A549 (cell line): ENCODE measurements at regions not wholly inside any gene's neighbourhood (a gene's known extent, or its start where the extent isn't known, plus 50 kb on each side); places are given as distances from the start of the nearest gene placed in this dataset.

Experiments
- ATAC-seq, 2 experiments: fragments of 200-7000 bp in 1 of 2; fragments of >200 bp in 1 of 2; cut with Nextera tagmentation in 1 of 2; cut with Tn5 transposase in 1 of 2; 3 replicates each; pipeline versions ENCODE4 v1.8.0 to v1.9.1; 2018 to 2020; ENCODE audit warnings: mild to moderate bottlenecking in 1 of 2, moderate library complexity in 1 of 2
- CTCF ChIA-PET: fragments of 300-600 bp; sonication (Branson Sonifier 250); formaldehyde crosslinking; extraction: SDS; loops from one replicate; lab custom pipeline; 2021; ENCODE audit warnings: antibody characterized with exemption, inconsistent platforms; lab: Yijun Ruan, JAX
- POLR2A ChIA-PET: fragments of 350-600 bp; formaldehyde crosslinking; extraction: SDS; loops from one replicate; lab custom pipeline; 2021; ENCODE audit warnings: antibody characterized with exemption, inconsistent platforms; lab: Yijun Ruan, JAX
- DNase-seq, 2 experiments: peaks; one replicate each; pipeline versions ENCODE4 v3.0.0 to v3.0.0-alpha.2; 2011 to 2016; ENCODE audit warnings: low read depth in 1 of 2, low spot score in 1 of 2
- FAIRE-seq: peaks from 2 replicates; lab custom pipeline; 2011; peaks lifted over from hg19 to GRCh38; lab: Jason Lieb, UNC
- H3K27ac ChIP-seq, 2 experiments: fragments of >200 bp; sonication (Bioruptor Twin); formaldehyde crosslinking; 3 replicates each; pipeline ENCODE4 v1.5.1; 2016 to 2017
- H3K4me1 ChIP-seq: fragments of >200 bp; sonication (Bioruptor Twin); formaldehyde crosslinking; 3 replicates; pipeline ENCODE4 v1.6.1; 2016
- H3K4me2 ChIP-seq: fragments of >200 bp; sonication (Bioruptor Twin); formaldehyde crosslinking; 3 replicates; pipeline ENCODE4 v1.6.1; 2016
- H3K4me3 ChIP-seq: fragments of >200 bp; sonication (Bioruptor Twin); formaldehyde crosslinking; 3 replicates; pipeline ENCODE4 v1.5.1; 2016
- H3K9me3 ChIP-seq: fragments of >200 bp; sonication (Bioruptor Twin); formaldehyde crosslinking; 3 replicates; pipeline ENCODE4 v1.6.1; 2016
- CBX2 ChIP-seq: fragments of 200-600 bp; sonication (generic); IDR thresholded peaks from 2 replicates; pipeline ENCODE4 v1.6.1; 2016; ENCODE audit warnings: low read depth, mild to moderate bottlenecking, borderline replicate concordance
- CBX8 ChIP-seq: fragments of 200-600 bp; sonication (generic); IDR thresholded peaks from 2 replicates; pipeline ENCODE4 v1.6.1; 2016
- E2F6 ChIP-seq: IDR thresholded peaks from 2 replicates; pipeline ENCODE4 v1.6.1; 2012; ENCODE audit warnings: low read depth, borderline replicate concordance
- EHF ChIP-seq: fragments of 250-450 bp; sonication (Bioruptor Pico); IDR thresholded peaks from 2 replicates; pipeline ENCODE4 v1.5.0; 2020; ENCODE audit warnings: mild to moderate bottlenecking
- EHMT2 ChIP-seq: fragments of 200-600 bp; sonication (generic); IDR thresholded peaks from 2 replicates; pipeline ENCODE4 v1.6.1; 2016; ENCODE audit warnings: antibody characterized with exemption, low read depth, mild to moderate bottlenecking, moderate library complexity
- ESRRA ChIP-seq: fragments of 150-350 bp; IDR thresholded peaks from 2 replicates; pipeline ENCODE4 v1.6.1; 2014; ENCODE audit warnings: mild to moderate bottlenecking, low read length, borderline replicate concordance
- FOSB ChIP-seq: fragments of 250-450 bp; sonication (Bioruptor Pico); IDR thresholded peaks from 2 replicates; pipeline ENCODE4 v1.5.0; 2020; ENCODE audit warnings: mild to moderate bottlenecking, moderate library complexity
- FOXS1 ChIP-seq: fragments of 250-450 bp; sonication (Bioruptor Pico); IDR thresholded peaks from 2 replicates; pipeline ENCODE4 v1.5.0; 2020; ENCODE audit warnings: mild to moderate bottlenecking, moderate library complexity
- GATA3 ChIP-seq: IDR thresholded peaks from 2 replicates; pipeline ENCODE4 v1.6.1; 2012; ENCODE audit warnings: borderline replicate concordance
- HDAC2 ChIP-seq: fragments of 200-600 bp; sonication (generic); IDR thresholded peaks from 2 replicates; pipeline ENCODE4 v1.6.1; 2016
- HMGXB4 ChIP-seq: fragments of 250-450 bp; sonication (Bioruptor Pico); IDR thresholded peaks from 2 replicates; pipeline ENCODE4 v1.5.0; 2021; ENCODE audit warnings: mild to moderate bottlenecking, moderate library complexity, borderline replicate concordance
- HOXB5 ChIP-seq: fragments of 250-450 bp; sonication (Bioruptor Pico); IDR thresholded peaks from 2 replicates; pipeline ENCODE4 v1.5.0; 2020; ENCODE audit warnings: mild to moderate bottlenecking, moderate library complexity
- JUNB ChIP-seq: fragments of >200 bp; sonication (Bioruptor Twin); formaldehyde crosslinking; IDR thresholded peaks from 2 replicates; pipeline ENCODE4 v1.6.1; 2016
- KDM1A ChIP-seq: fragments of 200-600 bp; sonication (generic); IDR thresholded peaks from 2 replicates; pipeline ENCODE4 v1.6.1; 2016; ENCODE audit warnings: low read depth, mild to moderate bottlenecking
- PHF8 ChIP-seq: fragments of 200-600 bp; sonication (generic); IDR thresholded peaks from 2 replicates; pipeline ENCODE4 v1.6.1; 2016; ENCODE audit warnings: low read depth, mild to moderate bottlenecking, antibody characterized with exemption, moderate library complexity, borderline replicate concordance
- RARB ChIP-seq: fragments of 250-450 bp; sonication (Bioruptor Pico); IDR thresholded peaks from 2 replicates; pipeline ENCODE4 v1.8.0; 2021; ENCODE audit warnings: mild to moderate bottlenecking, moderate library complexity
- RFX5 ChIP-seq: fragments of 450-650 bp; IDR thresholded peaks from 2 replicates; pipeline ENCODE4 v1.7.1; 2014; ENCODE audit warnings: antibody characterized with exemption, mild to moderate bottlenecking, moderate library complexity
- RNF2 ChIP-seq: fragments of 200-600 bp; sonication (generic); IDR thresholded peaks from 2 replicates; pipeline ENCODE4 v1.6.1; 2016; ENCODE audit warnings: low read depth, mild to moderate bottlenecking, antibody characterized with exemption, moderate library complexity, borderline replicate concordance
- SMC3 ChIP-seq: fragments of >200 bp; sonication (Bioruptor Twin); formaldehyde crosslinking; IDR thresholded peaks from 3 replicates; pipeline ENCODE4 v1.6.1; 2018; ENCODE audit warnings: inconsistent platforms
- ZC3H11A ChIP-seq: fragments of 450-650 bp; IDR thresholded peaks from 2 replicates; pipeline ENCODE4 v1.6.1; 2014; ENCODE audit warnings: antibody characterized with exemption, mild to moderate bottlenecking
- ZNF302 ChIP-seq: fragments of 250-450 bp; sonication (Bioruptor Pico); IDR thresholded peaks from 2 replicates; pipeline ENCODE4 v1.9.0; 2021; ENCODE audit warnings: inconsistent platforms, mild to moderate bottlenecking, moderate library complexity
- ZSCAN20 ChIP-seq: fragments of 250-450 bp; sonication (Bioruptor Pico); IDR thresholded peaks from 2 replicates; pipeline ENCODE4 v1.8.0; 2022; ENCODE audit warnings: mild to moderate bottlenecking, moderate library complexity
- WGBS: methylation state at CpG from one replicate; pipeline ENCODE4 v1.1.6; 2017; ENCODE audit errors: missing lambda C conversion rate; 5-methylcytosine and 5-hydroxymethylcytosine counted together
- TF ChIP-seq, protein P1 (sequence below): fragments of 200-600 bp; sonication (generic); IDR thresholded peaks from 2 replicates; pipeline ENCODE4 v1.6.1; 2016; ENCODE audit warnings: antibody characterized with exemption, mild to moderate bottlenecking, moderate library complexity
- TF ChIP-seq, protein P2 (sequence below): fragments of 150-350 bp; IDR thresholded peaks from 2 replicates; pipeline ENCODE4 v1.6.1; 2014; ENCODE audit warnings: low read depth, mild to moderate bottlenecking, low read length

DNA sequence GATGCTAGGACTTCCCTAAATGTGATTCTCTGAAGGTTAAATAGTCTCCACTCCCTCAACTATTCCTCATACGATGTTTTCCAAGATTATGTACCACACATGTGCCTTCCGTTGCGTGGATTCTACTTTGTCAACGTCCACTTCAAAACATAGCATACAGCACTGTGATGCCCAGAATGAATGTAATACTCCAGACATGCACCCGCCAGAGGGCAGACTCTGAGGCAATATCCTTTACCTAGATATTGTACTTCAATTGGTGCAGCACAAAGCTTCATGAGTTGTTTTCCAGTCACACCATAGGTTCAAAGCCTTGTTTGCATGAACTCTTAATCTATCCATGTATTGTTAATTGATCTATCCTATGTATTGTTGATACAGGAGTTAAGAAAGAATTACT is 201.0 kb upstream of the NABP1 start:
- 89% methylated on average over 5 of the region's 5 CpGs for WGBS
- H3K27ac ChIP-seq = no peak overlapping the region
- H3K4me3 ChIP-seq = no peak overlapping the region
- no peak for DNase-seq
- FAIRE-seq = no peak
- H3K9me3 ChIP-seq = peaks cover 16% of the 10 kb centered on the region; the same call in 1 of the 3 replicates
- H3K4me1 ChIP-seq = no peaks in the 10 kb centered on the region
- POLR2A ChIA-PET = no interaction called here
- no peak for ATAC-seq
- CTCF ChIA-PET = interaction anchor here (0.6 kb wide), 1 partner anchor 1650 kb away, joined by 3 read pairs; no protein-coding TSS in a partner anchor
- TF ChIP-seq KDM1A (no peak), CBX8 (no peak), CBX2 (no peak), HMGXB4 (CRISPR knock-in tag) (no peak), GATA3 (no peak), RFX5 (no peak), RARB (CRISPR knock-in tag) (no peak), SMC3 (no peak), ZNF302 (CRISPR knock-in tag) (no peak), ZC3H11A (no peak), PHF8 (no peak)
- TF ChIP-seq, protein P1, sequence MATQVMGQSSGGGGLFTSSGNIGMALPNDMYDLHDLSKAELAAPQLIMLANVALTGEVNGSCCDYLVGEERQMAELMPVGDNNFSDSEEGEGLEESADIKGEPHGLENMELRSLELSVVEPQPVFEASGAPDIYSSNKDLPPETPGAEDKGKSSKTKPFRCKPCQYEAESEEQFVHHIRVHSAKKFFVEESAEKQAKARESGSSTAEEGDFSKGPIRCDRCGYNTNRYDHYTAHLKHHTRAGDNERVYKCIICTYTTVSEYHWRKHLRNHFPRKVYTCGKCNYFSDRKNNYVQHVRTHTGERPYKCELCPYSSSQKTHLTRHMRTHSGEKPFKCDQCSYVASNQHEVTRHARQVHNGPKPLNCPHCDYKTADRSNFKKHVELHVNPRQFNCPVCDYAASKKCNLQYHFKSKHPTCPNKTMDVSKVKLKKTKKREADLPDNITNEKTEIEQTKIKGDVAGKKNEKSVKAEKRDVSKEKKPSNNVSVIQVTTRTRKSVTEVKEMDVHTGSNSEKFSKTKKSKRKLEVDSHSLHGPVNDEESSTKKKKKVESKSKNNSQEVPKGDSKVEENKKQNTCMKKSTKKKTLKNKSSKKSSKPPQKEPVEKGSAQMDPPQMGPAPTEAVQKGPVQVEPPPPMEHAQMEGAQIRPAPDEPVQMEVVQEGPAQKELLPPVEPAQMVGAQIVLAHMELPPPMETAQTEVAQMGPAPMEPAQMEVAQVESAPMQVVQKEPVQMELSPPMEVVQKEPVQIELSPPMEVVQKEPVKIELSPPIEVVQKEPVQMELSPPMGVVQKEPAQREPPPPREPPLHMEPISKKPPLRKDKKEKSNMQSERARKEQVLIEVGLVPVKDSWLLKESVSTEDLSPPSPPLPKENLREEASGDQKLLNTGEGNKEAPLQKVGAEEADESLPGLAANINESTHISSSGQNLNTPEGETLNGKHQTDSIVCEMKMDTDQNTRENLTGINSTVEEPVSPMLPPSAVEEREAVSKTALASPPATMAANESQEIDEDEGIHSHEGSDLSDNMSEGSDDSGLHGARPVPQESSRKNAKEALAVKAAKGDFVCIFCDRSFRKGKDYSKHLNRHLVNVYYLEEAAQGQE = no peak
- TF ChIP-seq, protein P2, sequence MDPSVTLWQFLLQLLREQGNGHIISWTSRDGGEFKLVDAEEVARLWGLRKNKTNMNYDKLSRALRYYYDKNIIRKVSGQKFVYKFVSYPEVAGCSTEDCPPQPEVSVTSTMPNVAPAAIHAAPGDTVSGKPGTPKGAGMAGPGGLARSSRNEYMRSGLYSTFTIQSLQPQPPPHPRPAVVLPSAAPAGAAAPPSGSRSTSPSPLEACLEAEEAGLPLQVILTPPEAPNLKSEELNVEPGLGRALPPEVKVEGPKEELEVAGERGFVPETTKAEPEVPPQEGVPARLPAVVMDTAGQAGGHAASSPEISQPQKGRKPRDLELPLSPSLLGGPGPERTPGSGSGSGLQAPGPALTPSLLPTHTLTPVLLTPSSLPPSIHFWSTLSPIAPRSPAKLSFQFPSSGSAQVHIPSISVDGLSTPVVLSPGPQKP = no peak
- TF ChIP-seq, all 56 proteins: peak for 0
- H3K4me2 ChIP-seq = no peak overlapping the region

DNA sequence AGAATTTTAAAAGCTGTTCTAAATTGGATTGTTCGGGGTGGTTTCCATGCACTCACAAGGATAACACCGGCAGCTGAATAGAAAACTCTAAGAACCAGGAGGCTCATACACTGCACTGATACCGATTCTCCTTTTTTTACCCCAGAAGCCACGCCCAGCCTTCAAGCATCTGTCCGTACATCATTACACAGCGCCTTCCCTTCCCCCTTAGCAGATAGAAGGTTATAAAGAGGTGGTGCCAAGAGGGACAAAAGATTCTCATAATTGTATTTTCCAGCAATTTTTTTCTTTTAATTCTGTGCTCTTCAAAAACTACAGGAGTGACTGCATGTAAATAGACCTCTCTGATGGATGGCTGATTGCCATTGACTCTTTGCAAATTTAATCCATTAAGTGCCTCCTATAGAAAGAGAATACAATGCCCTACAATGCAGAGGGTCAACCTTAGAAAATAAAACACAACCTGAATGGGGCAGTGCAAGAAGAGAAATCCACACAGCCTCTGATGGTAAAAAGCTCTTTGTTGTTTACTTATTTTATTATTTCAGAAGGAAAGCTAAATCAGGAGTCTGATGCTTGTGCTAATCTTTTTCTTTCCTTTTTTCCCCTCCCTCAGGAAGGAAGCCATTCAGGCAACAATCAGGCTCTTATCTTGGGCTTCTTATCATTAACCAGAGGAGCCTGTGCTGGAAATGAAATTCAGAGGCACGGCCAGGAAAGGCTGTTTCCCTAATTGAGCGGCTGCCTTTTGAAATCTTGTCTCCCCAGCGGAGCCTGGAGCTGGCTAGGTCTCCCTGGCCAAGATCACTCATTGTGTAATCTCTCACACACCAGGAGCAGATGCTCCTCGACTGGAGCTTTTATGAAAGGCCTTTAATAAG is 198.9 kb upstream of the NABP1 start:
- H3K27ac ChIP-seq = no peak overlapping the region
- no peak for DNase-seq
- WGBS = 62% methylated on average over 10 of the region's 10 CpGs
- no peak overlapping the region for H3K4me3 ChIP-seq
- ChIA-PET CTCF (interaction anchor here (0.6 kb wide), 1 partner anchor 32 kb away, joined by 3 read pairs; no protein-coding TSS in a partner anchor), POLR2A (no interaction called here)
- no peaks in the 10 kb centered on the region for H3K4me1 ChIP-seq
- TF ChIP-seq GATA3 (no peak), EHMT2 (no peak), HOXB5 (no peak), JUNB (no peak), ESRRA (no peak), HDAC2 (no peak), E2F6 (no peak), RNF2 (no peak), FOXS1 (CRISPR knock-in tag) (no peak), ZSCAN20 (CRISPR knock-in tag) (no peak), EHF (CRISPR knock-in tag) (no peak), FOSB (CRISPR knock-in tag) (no peak)
- TF ChIP-seq, protein P2 = no peak
- TF ChIP-seq, protein P1 = no peak
- no peak overlapping the region for H3K4me2 ChIP-seq
- no peak for FAIRE-seq
- peaks cover 30% of the 10 kb centered on the region; the same call in 2 of the 3 replicates for H3K9me3 ChIP-seq
- no peak; a peak in 1 of 6 replicates for ATAC-seq
